SK-N-SH (cell line): ENCODE measurements at regions not wholly inside any gene's neighbourhood (a gene's known extent, or its start where the extent isn't known, plus 50 kb on each side); places are given as distances from the start of the nearest gene placed in this dataset.

ENCODE experiments used
- CTCF ChIA-PET: fragments of 300-600, 350-600 bp; formaldehyde crosslinking; extraction: SDS; loops from one replicate; lab custom pipeline; 2021; lab: Yijun Ruan, JAX
- POLR2A ChIA-PET: fragments of 350-600 bp; sonication (Branson Sonifier 250); formaldehyde crosslinking; extraction: SDS; loops from one replicate; lab custom pipeline; 2020; ENCODE audit warnings: antibody characterized with exemption, inconsistent platforms; lab: Yijun Ruan, JAX
- DNase-seq: peaks from one replicate; pipeline ENCODE4 v3.0.0; 2012
- H2AFZ ChIP-seq: fragments of 200-600 bp; sonication (generic); 2 replicates; pipeline ENCODE4 v1.8.1; 2016; ENCODE audit warnings: antibody characterized with exemption, mild to moderate bottlenecking, low read depth
- H3F3A ChIP-seq: fragments of 200-600 bp; sonication (generic); replicated peaks from 2 replicates; pipeline ENCODE3; 2016; ENCODE audit warnings: antibody characterized with exemption, mild to moderate bottlenecking; ENCODE audit not compliant: insufficient read depth
- H3K27ac ChIP-seq, 2 experiments: fragments of 200-500 bp in 1 of 2; fragments of 200-600 bp in 1 of 2; sonication (Bioruptor generic) in 1 of 2; sonication (generic), shearing (Covaris generic) in 1 of 2; 2 replicates each; pipeline versions ENCODE4 v1.5.1 to v1.6.1; 2014 to 2016; ENCODE audit warnings: low read depth in 2 of 2, inconsistent platforms in 1 of 2, low read length in 1 of 2, mild to moderate bottlenecking in 1 of 2, mixed read lengths in 1 of 2
- H3K27me3 ChIP-seq: fragments of 200-600 bp; sonication (generic), shearing (Covaris generic); 2 replicates; pipeline ENCODE4 v1.6.1; 2016; ENCODE audit warnings: mixed run types; ENCODE audit not compliant: insufficient read depth
- H3K36me3 ChIP-seq, 2 experiments: fragments of 200-500 bp in 1 of 2; fragments of 200-600 bp in 1 of 2; sonication (Bioruptor generic) in 1 of 2; sonication (generic) in 1 of 2; replicated peaks in 1 of 2; 2 replicates each; pipeline versions ENCODE3 to v1.5.1; 2014 to 2016; ENCODE audit warnings: low read length in 1 of 2, mild to moderate bottlenecking in 1 of 2; ENCODE audit not compliant: insufficient read depth in 2 of 2, control insufficient read depth in 1 of 2
- H3K4me1 ChIP-seq, 2 experiments: fragments of 200-500 bp in 1 of 2; fragments of 200-600 bp in 1 of 2; sonication (Bioruptor generic) in 1 of 2; sonication (generic), shearing (Covaris generic) in 1 of 2; 2 replicates each; pipeline versions ENCODE4 v1.5.1 to v1.6.1; 2014 to 2016; ENCODE audit warnings: low read depth in 1 of 2, low read length in 1 of 2, mixed run types in 1 of 2; ENCODE audit not compliant: insufficient read depth in 2 of 2, control insufficient read depth in 1 of 2
- H3K4me2 ChIP-seq: fragments of 200-600 bp; sonication (generic), shearing (Covaris generic); 2 replicates; pipeline ENCODE4 v1.6.1; 2017; ENCODE audit warnings: mixed run types
- H3K4me3 ChIP-seq, 2 experiments: fragments of 200-500 bp in 1 of 2; fragments of 200-600 bp in 1 of 2; sonication (Bioruptor generic) in 1 of 2; sonication (generic), shearing (Covaris generic) in 1 of 2; 2 replicates each; pipeline versions ENCODE4 v1.5.1 to v1.8.1; 2014 to 2016; ENCODE audit warnings: low read depth in 2 of 2, inconsistent platforms in 1 of 2, low read length in 1 of 2, mild to moderate bottlenecking in 1 of 2, mixed read lengths in 1 of 2, moderate library complexity in 1 of 2
- H3K79me2 ChIP-seq: fragments of 200-600 bp; sonication (generic); 2 replicates; pipeline ENCODE4 v1.8.1; 2017; ENCODE audit warnings: mild to moderate bottlenecking; ENCODE audit not compliant: insufficient read depth
- H3K9ac ChIP-seq: fragments of 200-600 bp; sonication (generic); 2 replicates; pipeline ENCODE4 v1.6.1; 2017; ENCODE audit warnings: mixed run types
- H3K9me2 ChIP-seq: fragments of 200-600 bp; sonication (generic); 2 replicates; pipeline ENCODE4 v1.6.1; 2017; ENCODE audit warnings: mixed run types
- H3K9me3 ChIP-seq: fragments of 200-600 bp; sonication (generic); 2 replicates; pipeline ENCODE4 v1.6.1; 2017; ENCODE audit warnings: mixed run types, mild to moderate bottlenecking, moderate library complexity
- H4K20me1 ChIP-seq: fragments of 200-600 bp; sonication (generic); 2 replicates; pipeline ENCODE4 v1.6.1; 2017; ENCODE audit warnings: mild to moderate bottlenecking, mixed run types; ENCODE audit not compliant: insufficient read depth
- CHD2 ChIP-seq: fragments of 150-350 bp; IDR thresholded peaks from 2 replicates; pipeline ENCODE4 v1.6.1; 2018; ENCODE audit warnings: low read length; ENCODE audit not compliant: partially characterized antibody
- EP300 ChIP-seq, 2 experiments: IDR thresholded peaks; 2 replicates each; pipeline versions ENCODE4 v1.4.0 to v1.6.1; 2012; ENCODE audit warnings: borderline replicate concordance in 1 of 2, low read depth in 1 of 2, low read length in 1 of 2
- FOSL2 ChIP-seq: IDR thresholded peaks from 2 replicates; pipeline ENCODE4 v1.4.0; 2012; ENCODE audit warnings: low read depth, mild to moderate bottlenecking, moderate library complexity, borderline replicate concordance
- FOXJ3 ChIP-seq: sonication (generic); formaldehyde crosslinking; IDR thresholded peaks from 2 replicates; pipeline ENCODE4 v1.5.1; 2020; ENCODE audit warnings: mild to moderate bottlenecking, missing genetic modification reagents
- FOXM1 ChIP-seq: IDR thresholded peaks from 2 replicates; pipeline ENCODE4 v1.4.0; 2012; ENCODE audit warnings: low read depth, mild to moderate bottlenecking
- GATA2 ChIP-seq: sonication (generic); formaldehyde crosslinking; IDR thresholded peaks from 2 replicates; pipeline ENCODE4 v1.5.0; 2020; ENCODE audit warnings: mild to moderate bottlenecking, missing genetic modification reagents
- MEF2A ChIP-seq: IDR thresholded peaks from 2 replicates; pipeline ENCODE4 v1.4.0; 2012; ENCODE audit warnings: low read depth, borderline replicate concordance
- NRF1 ChIP-seq: IDR thresholded peaks from 2 replicates; pipeline ENCODE4 v1.6.1; 2012; ENCODE audit warnings: low read depth, mild to moderate bottlenecking, low read length
- RCOR1 ChIP-seq: fragments of 150-350 bp; IDR thresholded peaks from 2 replicates; pipeline ENCODE4 v1.6.1; 2017; ENCODE audit warnings: antibody characterized with exemption, low read length
- RFX5 ChIP-seq: IDR thresholded peaks from 2 replicates; pipeline ENCODE4 v1.6.1; 2012; ENCODE audit warnings: mild to moderate bottlenecking, improper control_type of control experiment, low read length
- SMC3 ChIP-seq: IDR thresholded peaks from 2 replicates; pipeline ENCODE4 v1.6.1; 2012; ENCODE audit warnings: low read depth, low read length, improper control_type of control experiment
- TEAD4 ChIP-seq: IDR thresholded peaks from 2 replicates; pipeline ENCODE4 v1.4.0; 2012; ENCODE audit warnings: mild to moderate bottlenecking, borderline replicate concordance; ENCODE audit not compliant: insufficient read depth
- WGBS: methylation state at CpG from one replicate; pipeline ENCODE4 v1.1.6; 2017; ENCODE audit warnings: low lambda C conversion rate; 5-methylcytosine and 5-hydroxymethylcytosine counted together
- TF ChIP-seq, protein P1 (sequence below): IDR thresholded peaks from 2 replicates; pipeline ENCODE4 v1.6.1; 2012; ENCODE audit warnings: mild to moderate bottlenecking, low read depth, low read length, moderate library complexity
- TF ChIP-seq, protein P2 (sequence below): fragments of 200-600 bp; sonication (generic); IDR thresholded peaks from 2 replicates; pipeline ENCODE4 v1.6.1; 2017; ENCODE audit warnings: antibody characterized with exemption, mild to moderate bottlenecking, moderate library complexity
- TF ChIP-seq, protein P3 (sequence below): IDR thresholded peaks from 2 replicates; pipeline ENCODE4; 2012

DNA sequence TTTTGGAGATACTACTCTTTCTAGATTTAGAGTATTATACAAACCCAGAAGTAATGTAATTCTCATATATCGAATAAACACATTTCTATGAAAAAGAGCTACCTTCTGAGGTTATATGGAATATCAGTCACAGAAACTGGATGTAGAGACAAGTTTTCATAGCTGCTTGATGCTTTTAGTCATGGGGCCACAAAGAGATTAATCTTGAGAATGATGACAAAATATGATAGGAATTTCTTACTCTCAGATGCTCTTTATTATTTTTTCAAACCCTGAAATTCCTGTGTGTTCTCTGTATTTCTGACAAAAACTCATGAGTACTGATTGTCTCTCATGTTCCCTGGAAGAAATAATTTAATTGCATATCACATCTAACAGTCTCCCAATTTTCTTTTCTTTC is 662.5 kb downstream of the RAPGEF2 start (continued):
- TF ChIP-seq, protein P1, sequence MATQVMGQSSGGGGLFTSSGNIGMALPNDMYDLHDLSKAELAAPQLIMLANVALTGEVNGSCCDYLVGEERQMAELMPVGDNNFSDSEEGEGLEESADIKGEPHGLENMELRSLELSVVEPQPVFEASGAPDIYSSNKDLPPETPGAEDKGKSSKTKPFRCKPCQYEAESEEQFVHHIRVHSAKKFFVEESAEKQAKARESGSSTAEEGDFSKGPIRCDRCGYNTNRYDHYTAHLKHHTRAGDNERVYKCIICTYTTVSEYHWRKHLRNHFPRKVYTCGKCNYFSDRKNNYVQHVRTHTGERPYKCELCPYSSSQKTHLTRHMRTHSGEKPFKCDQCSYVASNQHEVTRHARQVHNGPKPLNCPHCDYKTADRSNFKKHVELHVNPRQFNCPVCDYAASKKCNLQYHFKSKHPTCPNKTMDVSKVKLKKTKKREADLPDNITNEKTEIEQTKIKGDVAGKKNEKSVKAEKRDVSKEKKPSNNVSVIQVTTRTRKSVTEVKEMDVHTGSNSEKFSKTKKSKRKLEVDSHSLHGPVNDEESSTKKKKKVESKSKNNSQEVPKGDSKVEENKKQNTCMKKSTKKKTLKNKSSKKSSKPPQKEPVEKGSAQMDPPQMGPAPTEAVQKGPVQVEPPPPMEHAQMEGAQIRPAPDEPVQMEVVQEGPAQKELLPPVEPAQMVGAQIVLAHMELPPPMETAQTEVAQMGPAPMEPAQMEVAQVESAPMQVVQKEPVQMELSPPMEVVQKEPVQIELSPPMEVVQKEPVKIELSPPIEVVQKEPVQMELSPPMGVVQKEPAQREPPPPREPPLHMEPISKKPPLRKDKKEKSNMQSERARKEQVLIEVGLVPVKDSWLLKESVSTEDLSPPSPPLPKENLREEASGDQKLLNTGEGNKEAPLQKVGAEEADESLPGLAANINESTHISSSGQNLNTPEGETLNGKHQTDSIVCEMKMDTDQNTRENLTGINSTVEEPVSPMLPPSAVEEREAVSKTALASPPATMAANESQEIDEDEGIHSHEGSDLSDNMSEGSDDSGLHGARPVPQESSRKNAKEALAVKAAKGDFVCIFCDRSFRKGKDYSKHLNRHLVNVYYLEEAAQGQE: no peak
- TF ChIP-seq, all 33 proteins: peak for 0

DNA sequence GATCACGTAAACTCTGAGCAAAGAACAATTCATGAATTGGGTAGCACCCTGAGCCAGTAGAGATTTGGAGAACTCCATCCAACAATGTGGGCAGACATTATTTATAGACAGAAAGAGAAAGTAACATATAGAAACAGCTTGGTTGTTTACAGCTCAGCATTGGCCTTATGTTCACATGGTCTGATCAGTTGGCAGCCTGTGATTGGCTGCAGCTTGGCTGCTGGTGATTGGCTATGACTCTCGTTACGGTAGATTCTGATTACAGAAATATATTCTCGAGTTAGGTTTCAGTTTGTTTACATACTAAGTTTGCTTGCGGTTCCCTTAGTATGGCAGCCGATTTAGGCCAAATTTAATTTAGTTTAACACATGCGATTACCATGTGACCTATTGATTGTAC is 663.4 kb downstream of the RAPGEF2 start:
- H3K4me3 ChIP-seq: no peak overlapping the region
- TF ChIP-seq TEAD4: no peak
- no peak for TF ChIP-seq FOSL2
- no peak for TF ChIP-seq FOXJ3
- TF ChIP-seq, protein P2, sequence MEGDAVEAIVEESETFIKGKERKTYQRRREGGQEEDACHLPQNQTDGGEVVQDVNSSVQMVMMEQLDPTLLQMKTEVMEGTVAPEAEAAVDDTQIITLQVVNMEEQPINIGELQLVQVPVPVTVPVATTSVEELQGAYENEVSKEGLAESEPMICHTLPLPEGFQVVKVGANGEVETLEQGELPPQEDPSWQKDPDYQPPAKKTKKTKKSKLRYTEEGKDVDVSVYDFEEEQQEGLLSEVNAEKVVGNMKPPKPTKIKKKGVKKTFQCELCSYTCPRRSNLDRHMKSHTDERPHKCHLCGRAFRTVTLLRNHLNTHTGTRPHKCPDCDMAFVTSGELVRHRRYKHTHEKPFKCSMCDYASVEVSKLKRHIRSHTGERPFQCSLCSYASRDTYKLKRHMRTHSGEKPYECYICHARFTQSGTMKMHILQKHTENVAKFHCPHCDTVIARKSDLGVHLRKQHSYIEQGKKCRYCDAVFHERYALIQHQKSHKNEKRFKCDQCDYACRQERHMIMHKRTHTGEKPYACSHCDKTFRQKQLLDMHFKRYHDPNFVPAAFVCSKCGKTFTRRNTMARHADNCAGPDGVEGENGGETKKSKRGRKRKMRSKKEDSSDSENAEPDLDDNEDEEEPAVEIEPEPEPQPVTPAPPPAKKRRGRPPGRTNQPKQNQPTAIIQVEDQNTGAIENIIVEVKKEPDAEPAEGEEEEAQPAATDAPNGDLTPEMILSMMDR: no peak
- TF ChIP-seq RCOR1: no peak
- no peak for TF ChIP-seq GATA2
- no peak for TF ChIP-seq EP300 (IDR thresholded peaks at IDR 0.05; ENCODE audit: borderline replicate concordance in 1 of 2, low read depth in 1 of 2, low read length in 1 of 2)
- TF ChIP-seq NRF1: no peak
- TF ChIP-seq RFX5: no peak
- no peak for TF ChIP-seq CHD2
- TF ChIP-seq MEF2A: no peak
- no peak for TF ChIP-seq SMC3
- TF ChIP-seq FOXM1: no peak
- TF ChIP-seq, protein P3, sequence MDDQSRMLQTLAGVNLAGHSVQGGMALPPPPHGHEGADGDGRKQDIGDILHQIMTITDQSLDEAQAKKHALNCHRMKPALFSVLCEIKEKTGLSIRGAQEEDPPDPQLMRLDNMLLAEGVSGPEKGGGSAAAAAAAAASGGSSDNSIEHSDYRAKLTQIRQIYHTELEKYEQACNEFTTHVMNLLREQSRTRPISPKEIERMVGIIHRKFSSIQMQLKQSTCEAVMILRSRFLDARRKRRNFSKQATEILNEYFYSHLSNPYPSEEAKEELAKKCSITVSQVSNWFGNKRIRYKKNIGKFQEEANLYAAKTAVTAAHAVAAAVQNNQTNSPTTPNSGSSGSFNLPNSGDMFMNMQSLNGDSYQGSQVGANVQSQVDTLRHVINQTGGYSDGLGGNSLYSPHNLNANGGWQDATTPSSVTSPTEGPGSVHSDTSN: no peak
- POLR2A ChIA-PET: no interaction called here
- H3K36me3 ChIP-seq: no peaks in the 10 kb centered on the region
- H3K27me3 ChIP-seq: no peaks in the 10 kb centered on the region
- no peaks in the 10 kb centered on the region for H3F3A ChIP-seq
- CTCF ChIA-PET: interaction anchor here (2.8 kb wide), 1 partner anchor 280 kb away, joined by 19 read pairs; no protein-coding TSS in a partner anchor
- H3K9me3 ChIP-seq: no peaks in the 10 kb centered on the region
- H3K79me2 ChIP-seq: no peaks in the 10 kb centered on the region
- H3K9ac ChIP-seq: no peak overlapping the region
- peaks cover 0 to 11% of the 10 kb centered on the region in 2 experiments; a peak in 2 of 4 replicates for H3K4me1 ChIP-seq
- no peak for DNase-seq
- no peak overlapping the region for H3K27ac ChIP-seq
- no peaks in the 10 kb centered on the region for H4K20me1 ChIP-seq
- no peak overlapping the region for H2AFZ ChIP-seq
- no peak overlapping the region for H3K4me2 ChIP-seq
- WGBS: 46% methylated on average over 7 of the region's 7 CpGs
- H3K9me2 ChIP-seq: no peaks in the 10 kb centered on the region
